ENCODE measurements at regions not wholly inside any gene's neighbourhood (a gene's known extent, or its start where the extent isn't known, plus 50 kb on each side); places are given as distances from the start of the nearest gene placed in this dataset.
"Not testable (repeated sequence)": the region's sequence is repeated elsewhere in the genome, so short reads cannot be mapped to it uniquely, and the experiment has no call there.

- no peak for DNase-seq
Observed at GRCh38 chr6:109875973-109876372, 102.1 kb upstream of the GPR6 start.

GRCh38 chr6:109877028-109878004 is 100.8 kb upstream of the GPR6 start:
- DNase-seq = peak; percentile 65

DNA sequence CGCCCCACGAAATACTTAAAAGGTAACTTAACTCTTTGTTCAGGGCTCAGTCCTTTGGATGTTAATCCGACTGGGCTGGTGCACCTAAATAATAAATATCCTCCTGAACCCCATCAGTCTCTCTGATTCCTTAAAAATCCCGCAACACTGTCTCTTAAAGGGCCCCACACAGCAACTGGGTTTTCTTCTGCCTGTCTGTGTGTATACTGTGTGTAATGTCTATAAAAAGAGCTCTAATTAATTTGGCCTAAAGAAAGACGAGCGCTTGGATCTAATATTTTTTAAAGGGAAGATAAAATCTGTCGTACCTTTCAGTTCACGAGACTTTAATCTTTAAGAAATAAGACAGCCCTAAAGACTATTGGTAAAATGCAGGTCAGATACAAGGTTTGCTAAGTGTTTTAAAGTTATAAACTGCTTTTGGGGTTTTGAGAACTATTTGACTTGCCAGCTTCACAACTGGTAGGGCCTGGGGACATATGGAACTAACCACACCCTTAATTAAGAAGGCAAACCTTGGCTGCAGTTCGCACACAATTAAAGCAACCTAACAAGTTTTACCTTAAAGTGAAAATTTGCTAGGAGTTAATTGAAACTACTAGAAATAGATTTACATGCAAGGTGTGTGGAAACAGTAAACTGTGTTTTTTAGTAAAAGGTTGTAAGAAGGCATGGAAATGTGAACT is 100.0 kb upstream of the GPR6 start:
- not testable (repeated sequence) for DNase-seq

DNA sequence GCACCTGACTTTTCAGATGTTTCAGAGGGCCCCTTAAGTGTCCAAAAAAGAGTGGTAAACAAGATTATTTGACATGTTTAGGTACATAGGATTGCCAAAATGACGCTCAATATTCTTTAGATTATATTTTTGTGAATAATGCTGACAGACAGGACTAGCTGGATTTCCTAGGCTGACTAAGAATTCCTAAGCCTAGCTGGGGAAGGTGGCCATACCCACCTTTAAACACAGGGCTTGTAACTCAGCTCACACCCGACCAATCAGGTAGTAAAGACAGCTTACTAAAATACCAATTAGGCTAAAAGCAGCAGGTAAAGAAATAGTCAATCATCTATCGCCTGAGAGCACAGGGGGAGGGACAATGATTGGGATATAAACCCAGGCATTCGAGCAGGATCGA is 99.0 kb upstream of the GPR6 start:
- not testable (repeated sequence) for DNase-seq

DNA sequence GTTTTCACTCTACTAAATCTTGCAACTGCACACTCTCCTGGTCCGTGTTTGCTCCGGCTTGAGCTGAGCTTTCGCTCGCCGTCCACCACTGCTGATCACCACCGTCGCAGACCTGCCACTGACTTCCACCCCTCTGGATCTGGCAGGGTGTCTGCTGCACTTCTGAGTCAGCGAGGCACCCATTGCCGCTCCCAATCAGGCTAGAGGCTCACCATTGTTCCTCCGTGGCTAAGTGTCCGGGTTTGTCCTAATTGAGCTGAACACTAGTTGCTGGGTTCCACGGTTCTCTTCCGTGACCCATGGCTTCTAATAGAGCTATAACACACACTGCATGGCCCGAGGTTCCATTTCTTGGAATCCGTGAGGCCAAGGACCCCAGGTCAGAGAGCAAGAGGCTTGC is 98.6 kb upstream of the GPR6 start:
- no peak for DNase-seq

- DNase-seq = not testable (repeated sequence)
Observed at GRCh38 chr6:109881069-109881468, 97.0 kb upstream of the GPR6 start.

DNA sequence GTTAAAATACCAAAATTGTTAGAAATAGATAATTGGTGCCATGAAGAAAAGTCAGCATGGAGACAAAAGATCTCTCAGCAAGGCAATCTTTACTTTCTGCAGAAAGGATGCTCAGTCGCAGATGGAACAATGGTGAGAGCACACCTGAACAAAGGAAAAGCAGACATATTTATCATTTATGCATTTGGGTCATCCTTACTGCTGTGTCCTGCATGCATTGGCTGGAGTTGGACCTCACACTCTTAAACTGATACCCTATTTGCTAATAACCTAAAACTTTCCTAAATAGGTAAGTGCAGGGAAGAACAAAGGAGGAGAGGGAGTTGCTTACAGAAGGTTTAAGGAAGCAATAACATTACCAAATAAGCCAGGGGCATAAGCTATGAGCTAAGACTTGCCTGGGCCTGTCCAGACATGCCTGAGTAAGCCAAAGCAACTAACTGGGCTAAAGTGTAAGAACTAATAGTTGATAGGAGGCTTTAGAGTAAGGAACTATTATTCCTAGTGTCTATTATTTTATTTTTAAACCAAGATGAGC is 96.1 kb upstream of the GPR6 start:
- DNase-seq = not testable (repeated sequence)

DNA sequence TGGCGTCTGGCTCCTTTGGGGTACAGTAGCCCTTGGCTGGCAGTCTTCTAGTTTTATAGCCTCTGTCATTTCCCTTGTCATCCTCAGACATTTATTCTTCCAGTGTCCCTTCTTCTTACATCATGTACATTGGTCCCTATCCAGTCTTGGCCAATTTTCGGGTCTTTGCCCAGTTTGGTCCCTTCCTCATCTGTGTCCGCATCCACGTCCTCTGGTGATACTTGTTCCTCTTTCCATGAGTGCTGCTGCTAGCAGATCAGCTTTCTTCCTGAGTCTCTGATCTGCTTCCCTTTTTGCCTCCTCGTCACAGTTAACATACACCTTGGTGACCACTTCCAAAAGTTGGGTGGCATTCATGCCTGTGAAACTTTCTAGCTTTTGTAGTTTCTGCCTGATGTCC is 86.2 kb upstream of the GPR6 start:
- DNase-seq = no peak

GRCh38 chr6:109892451-109893435 is 85.4 kb upstream of the GPR6 start:
- DNase-seq = peak; percentile 69

GRCh38 chr6:109893606-109894005 is 84.5 kb upstream of the GPR6 start:
- DNase-seq = no peak

DNA sequence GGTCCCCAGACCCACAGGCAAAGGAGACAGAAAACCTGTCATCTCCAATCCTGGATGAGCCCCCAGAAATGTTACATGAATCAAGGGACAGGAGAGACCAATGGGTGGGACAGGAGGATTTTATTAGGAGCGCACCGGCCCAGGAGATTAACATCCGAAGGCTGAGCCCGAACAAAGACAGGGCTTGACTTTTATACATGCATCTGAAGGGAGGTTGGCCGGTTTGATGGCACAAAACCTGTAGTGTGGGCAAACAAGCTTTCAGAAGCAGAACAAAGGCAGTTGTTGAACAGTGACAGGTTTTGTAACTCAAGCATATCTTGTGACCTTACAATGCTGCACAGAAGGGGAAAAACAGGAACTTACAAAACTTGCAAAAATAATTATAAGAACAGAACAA is 83.9 kb upstream of the GPR6 start:
- DNase-seq = no peak

DNA sequence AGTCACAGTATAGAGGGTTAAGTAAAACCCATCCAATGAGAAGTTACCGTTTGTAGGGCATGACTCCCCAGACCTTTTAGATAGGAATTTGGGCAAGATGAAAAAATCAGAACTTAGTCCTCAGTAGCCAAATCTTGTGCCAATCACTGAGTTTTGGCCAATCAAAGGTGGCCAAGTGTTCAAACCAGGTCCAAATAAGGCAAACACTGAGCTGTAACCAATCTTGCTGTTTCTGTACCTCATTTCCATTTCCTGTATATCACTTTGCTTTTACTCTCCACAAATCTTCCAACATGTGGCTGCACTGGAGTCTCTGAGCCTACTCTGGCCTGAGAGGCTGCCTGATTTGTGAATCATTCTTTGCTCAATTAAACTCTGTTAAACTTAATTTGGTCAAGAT is 81.8 kb upstream of the GPR6 start:
- no peak for DNase-seq

- DNase-seq = no peak
Observed at GRCh38 chr6:109897025-109897424, 81.1 kb upstream of the GPR6 start.

GRCh38 chr6:109897561-109898080 is 80.5 kb upstream of the GPR6 start:
- no peak for DNase-seq

DNA sequence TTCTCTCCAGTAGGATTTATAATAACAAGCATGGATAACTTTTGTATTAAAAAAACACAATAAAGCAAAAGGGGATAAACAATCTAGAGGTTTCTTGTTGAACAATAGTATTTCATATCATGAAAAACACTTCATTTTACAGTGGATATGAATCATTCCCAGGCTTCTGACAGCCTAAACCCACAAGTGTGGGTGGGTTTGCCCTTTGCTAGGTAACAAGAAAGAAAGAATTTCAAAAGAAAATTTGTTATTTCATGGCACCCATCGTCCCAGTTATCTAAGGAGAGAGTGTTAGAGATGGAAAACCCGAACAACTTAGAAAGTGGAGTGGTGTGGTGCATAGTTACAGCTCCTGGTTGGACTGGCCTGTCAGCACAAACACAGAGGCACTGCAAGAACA is 76.1 kb upstream of the GPR6 start:
- DNase-seq = no peak

DNA sequence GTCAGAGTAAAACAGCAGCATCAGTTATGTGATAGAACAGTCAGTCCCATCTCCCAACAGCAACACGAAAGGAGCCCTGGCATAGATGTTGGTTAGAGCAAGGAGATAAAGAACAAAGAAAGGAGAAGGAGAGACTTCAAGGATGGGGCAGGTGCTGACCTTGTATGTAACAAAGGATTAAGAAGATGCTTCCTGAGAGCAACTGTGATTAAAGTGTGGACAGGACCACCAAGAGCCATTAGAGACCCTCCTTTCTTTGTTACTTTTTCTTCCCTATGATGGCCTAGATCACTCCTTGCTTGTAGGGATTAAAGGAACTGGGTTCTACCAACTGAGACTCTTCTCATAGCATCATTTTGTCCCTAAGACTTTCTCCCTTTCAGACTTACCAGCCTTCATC is 75.2 kb upstream of the GPR6 start:
- no peak for DNase-seq

- DNase-seq = no peak
Observed at GRCh38 chr6:109910571-109910970, 67.5 kb upstream of the GPR6 start.

DNA sequence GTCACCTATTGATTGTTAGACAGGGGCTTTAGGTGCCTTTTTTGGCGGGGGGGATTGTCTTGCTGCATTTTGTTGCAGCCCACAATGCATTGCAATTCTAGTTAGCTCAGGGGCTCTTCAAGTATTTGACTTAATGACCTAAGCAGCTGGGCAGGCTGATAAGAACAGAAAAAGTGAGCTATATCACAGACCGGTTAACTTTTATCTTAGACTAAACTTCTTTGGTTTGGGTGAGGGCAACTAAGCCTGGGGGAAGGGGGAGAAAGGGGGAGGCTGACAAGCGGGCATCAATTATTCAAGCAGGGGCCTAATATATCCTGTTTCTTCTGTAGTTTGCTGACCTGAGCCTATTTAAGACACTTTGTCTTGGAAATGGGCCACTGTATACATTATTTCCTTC is 66.0 kb upstream of the GPR6 start:
- no peak for DNase-seq

- DNase-seq = no peak
Observed at GRCh38 chr6:109912952-109913351, 65.2 kb upstream of the GPR6 start.

GRCh38 chr6:109915748-109916147 is 62.4 kb upstream of the GPR6 start:
- not testable (repeated sequence) for DNase-seq

- no peak for DNase-seq
Observed at GRCh38 chr6:109916759-109917158, 61.4 kb upstream of the GPR6 start.
